SKM-1 (cell line): ENCODE measurements at regions not wholly inside any gene's neighbourhood (a gene's known extent, or its start where the extent isn't known, plus 50 kb on each side); places are given as distances from the start of the nearest gene placed in this dataset.

Source experiments
- DNase-seq: peaks from one replicate; lab custom pipeline; 2025; ENCODE audit not compliant: unreplicated experiment; lab: John Stamatoyannopoulos, UW

- no peak for DNase-seq
These were observed 762.6 kb downstream of the PCDH18 start for GRCh38 chr4:136769717-136770116.

GRCh38 chr4:136768925-136769275 lies 763.4 kb downstream of the PCDH18 start:
- DNase-seq: no peak

GRCh38 chr4:136768213-136768924 lies 763.9 kb downstream of the PCDH18 start:
- no peak for DNase-seq

DNA sequence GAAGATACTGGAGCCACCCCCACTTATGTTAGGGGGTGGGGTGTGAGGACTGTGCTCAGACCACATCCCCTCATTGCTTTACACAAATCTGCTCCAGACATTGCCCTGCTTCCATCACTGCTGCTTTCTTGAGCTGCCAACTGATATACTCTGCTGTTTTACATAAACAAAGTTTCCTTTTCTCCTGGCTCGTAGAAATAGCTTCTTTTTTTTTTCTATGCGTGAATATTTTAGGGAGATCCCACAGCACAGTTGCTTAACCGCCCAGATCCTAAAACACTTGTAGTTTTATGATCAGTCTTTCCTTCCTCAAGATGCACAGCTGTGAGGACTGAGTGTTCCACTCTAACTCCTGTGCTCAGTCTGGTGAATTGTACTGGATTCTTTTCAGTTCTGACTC lies 768.4 kb downstream of the PCDH18 start:
- DNase-seq: no peak

GRCh38 chr4:136755531-136755916 lies 776.8 kb downstream of the PCDH18 start:
- DNase-seq: no peak

- no peak for DNase-seq
These were observed 777.3 kb downstream of the PCDH18 start for GRCh38 chr4:136754810-136755530.

DNA sequence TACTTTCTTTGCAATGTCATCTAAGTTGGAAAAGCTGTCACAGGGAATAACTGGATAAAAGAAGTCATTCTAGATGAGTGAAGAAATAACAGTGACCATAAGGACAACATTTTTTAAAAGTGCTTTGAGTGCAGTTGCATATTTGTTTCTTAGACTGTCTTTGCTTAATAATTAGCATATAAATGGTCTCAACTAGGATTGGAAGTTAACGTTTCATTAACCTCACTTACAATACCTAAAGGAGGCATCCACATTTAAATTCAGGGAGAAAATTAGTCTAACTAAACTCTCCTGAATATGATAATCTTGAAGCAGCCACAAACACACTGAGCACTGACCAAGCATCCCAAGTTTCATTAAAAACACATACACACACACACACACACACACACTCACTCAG lies 780.7 kb downstream of the PCDH18 start:
- DNase-seq: no peak

DNA sequence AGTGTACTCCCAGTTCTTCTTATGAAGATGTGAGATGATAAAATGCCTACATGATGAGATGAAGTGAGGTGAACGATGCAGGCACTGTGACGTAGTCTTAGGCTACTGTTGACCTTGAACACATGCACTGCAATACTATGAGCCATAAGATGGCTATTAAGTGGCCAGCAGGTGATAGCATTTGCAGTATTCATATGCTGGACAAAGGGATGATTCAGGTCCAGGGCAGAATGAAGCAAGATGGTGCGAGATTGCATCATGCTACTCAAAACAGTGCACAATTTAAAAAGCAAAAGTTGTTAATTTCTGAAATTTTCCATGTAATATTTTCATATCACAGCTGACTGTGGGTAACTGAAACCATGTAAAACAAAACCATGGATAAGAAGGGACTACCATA lies 781.4 kb downstream of the PCDH18 start:
- DNase-seq: no peak

DNA sequence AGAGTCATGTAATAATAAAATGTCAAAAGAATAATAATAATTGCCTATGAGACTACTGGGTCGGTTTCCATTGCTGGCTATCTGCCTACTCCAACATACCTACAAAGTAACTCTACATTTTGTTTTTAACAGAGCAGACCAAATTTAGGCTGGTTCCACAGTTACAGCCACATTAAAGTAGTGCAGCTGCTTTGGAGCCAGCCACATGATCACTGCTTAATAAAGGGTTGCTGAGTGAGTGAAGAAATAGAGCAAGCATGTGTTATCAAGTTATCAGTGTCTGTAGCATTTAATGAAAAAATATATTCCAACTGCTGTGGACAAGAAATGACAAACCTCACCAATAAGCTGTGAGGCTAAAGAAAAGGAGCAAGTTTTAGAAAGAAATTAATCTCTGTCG lies 782.3 kb downstream of the PCDH18 start:
- no peak for DNase-seq

- no peak for DNase-seq
These were observed 783.5 kb downstream of the PCDH18 start for GRCh38 chr4:136748773-136749172.

DNA sequence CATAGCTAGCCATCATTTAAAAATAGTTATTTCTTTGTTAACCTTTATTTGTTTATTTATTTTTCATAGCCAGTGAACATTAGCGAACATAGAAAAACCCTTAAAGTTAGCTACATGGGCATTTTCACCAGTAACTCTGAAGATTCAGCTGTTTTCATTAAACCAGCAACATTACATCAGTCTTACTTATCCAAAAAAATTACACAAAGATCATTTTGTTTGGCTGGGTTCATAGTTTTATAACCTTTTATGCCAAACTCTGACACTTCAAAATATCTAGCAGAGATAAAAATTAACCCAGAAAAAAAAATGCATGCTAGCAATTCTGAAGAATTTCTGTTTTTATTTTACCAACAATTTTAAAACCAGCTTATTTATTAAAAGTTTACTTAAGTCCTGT lies 784.1 kb downstream of the PCDH18 start:
- DNase-seq: no peak

DNA sequence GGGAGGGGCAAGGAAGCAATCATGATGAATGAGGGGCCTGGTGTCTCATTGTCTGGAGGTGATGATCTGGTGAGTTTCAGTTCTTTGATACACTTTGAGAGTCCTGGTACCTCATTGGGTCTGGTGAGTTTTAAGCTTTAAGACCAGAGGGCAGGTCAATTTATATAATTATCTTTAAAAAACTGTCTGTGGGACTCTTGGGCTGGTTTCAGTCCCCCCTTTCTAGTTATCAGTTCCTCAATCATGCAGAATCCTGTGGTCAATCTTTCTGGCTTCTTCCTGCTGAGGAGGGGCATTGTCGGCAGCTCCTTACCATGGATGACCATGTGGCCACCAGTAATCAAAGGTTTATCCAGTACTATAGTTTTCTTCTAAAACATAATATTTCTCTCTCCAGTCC lies 789.1 kb downstream of the PCDH18 start:
- no peak for DNase-seq

- DNase-seq: no peak
These were observed 790.0 kb downstream of the PCDH18 start for GRCh38 chr4:136742333-136742732.

GRCh38 chr4:136741468-136741867 lies 790.8 kb downstream of the PCDH18 start:
- no peak for DNase-seq

DNA sequence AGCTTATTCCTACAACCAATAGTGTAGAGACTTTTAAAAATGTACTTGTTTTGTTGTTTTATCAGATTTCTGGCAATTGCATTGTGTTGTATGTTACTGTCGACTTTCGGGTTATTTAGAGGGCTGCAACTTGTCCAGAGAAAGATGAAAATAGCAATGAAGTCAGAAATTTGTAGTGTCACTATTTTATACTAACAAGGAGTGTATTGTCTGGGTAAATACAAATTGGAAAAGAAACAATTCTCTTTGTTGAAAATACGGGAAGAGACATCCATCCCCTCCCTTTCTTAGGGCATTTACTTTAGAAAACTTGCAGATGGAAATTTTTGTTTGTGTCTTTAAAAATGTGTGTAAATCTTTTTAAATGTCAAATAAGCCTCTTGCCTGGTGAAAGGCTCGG lies 792.0 kb downstream of the PCDH18 start:
- DNase-seq: no peak

- DNase-seq: no peak
These were observed 795.2 kb downstream of the PCDH18 start for GRCh38 chr4:136737066-136737465.

DNA sequence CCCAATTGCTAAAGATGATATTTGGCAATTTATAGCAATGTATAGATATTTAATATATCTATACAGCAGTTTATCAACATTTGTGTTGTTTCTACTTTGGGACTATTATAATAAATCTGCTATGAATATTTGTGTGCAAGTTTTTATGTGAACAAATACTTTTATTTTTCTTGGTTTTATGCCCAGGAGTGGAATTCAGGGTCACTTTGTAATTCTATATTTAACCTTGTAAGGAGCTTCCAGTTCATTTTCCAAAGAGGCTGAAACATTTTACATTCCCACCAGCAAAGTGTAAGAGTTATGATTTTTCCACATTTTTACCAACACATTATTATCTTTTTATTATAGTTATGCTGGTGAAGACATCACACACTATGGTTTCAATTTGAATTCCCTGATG lies 801.3 kb downstream of the PCDH18 start:
- DNase-seq: no peak

- DNase-seq: no peak
These were observed 806.8 kb downstream of the PCDH18 start for GRCh38 chr4:136725286-136726081.

DNA sequence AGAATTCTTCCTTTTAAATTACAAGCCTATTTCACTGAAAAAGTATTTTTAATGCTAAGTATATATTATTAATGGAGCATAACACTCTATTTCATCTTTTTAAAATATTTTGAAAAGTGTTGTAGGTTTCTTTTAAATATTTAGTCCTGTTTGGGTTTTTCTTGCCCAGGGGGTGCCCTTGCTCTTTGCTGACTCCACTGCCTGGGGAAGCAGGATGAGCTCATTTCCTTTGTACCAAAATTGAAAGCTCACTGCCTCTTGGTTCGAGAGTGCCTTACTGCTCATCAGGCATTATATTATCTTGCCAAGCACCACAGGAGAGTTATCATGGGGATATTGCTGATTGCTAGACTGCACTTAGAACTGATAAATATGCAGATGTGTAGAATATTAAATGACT lies 819.2 kb downstream of the PCDH18 start:
- no peak for DNase-seq

DNA sequence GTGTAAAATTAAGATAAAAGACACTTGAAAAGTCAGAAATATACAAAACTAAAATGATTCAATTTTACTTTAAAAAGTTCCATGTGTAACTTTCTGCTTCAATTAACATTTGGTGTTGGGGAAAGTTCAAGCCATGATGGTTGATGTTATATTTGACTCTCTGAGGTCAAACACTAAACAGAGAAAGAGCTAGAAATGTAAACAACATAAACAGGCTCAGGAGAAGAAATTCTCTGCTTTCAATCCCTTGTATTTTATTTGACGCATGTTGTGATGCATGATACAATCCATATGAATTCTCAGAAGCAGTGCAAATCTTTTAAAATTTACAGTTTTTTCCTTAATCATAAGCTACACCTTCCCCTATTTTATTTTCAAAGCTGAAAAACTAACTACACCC lies 822.4 kb downstream of the PCDH18 start:
- DNase-seq: no peak

DNA sequence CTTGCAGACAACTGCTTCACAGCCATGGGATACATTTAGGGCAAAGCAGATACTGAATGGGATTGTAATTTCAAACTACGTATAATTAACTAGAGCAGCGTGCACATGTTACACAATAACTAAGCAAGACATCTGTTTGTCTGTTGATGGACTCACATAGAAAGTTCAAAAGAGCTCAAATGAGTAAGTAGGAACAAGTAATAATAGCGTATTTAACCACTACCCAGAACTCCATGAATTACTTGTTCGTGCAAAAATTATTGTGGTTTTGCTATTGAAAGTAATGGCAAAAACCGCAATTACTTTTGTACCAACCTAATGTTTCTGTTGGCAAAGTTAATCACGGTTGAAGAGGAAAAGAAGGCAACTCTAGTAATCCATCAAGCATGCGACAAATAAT lies 825.4 kb downstream of the PCDH18 start:
- no peak for DNase-seq

DNA sequence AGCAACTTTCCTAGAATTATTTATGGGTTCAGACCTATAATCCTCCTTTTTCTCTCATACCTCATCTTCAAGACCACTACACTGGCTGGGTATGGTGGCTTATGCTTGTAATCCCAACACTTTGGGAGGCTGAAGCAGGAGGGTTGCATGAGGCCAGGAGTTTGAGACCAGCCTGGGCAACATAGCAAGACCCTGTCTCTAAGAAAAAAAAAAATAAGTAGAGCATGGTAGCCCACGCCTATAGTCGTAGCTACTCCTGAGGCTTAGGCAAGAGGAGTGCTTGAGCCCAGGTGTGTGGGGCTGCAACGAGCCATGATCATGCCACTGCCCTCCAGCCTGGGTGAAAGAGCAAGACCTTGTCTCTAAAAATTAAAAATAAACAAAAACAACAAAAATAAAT lies 832.4 kb downstream of the PCDH18 start:
- DNase-seq: no peak
